ENCODE measurements at regions not wholly inside any gene's neighbourhood (a gene's known extent, or its start where the extent isn't known, plus 50 kb on each side); places are given as distances from the start of the nearest gene placed in this dataset.
"Not testable (repeated sequence)": the region's sequence is repeated elsewhere in the genome, so short reads cannot be mapped to it uniquely, and the experiment has no call there.

GRCh38 chr2:198279026-198279425, 474.6 kb downstream of the PLCL1 start:
- DNase-seq, result no peak

GRCh38 chr2:198277181-198277580, 472.8 kb downstream of the PLCL1 start:
- DNase-seq, result no peak

- no peak for DNase-seq
These were observed 469.3 kb downstream of the PLCL1 start for GRCh38 chr2:198273660-198274059.

- DNase-seq, result not testable (repeated sequence)
These were observed 465.8 kb downstream of the PLCL1 start for GRCh38 chr2:198270157-198270556.

GRCh38 chr2:198268519-198268918, 464.1 kb downstream of the PLCL1 start:
- no peak for DNase-seq

- DNase-seq, result no peak
These were observed 455.1 kb downstream of the PLCL1 start for GRCh38 chr2:198259496-198259895.

- no peak for DNase-seq
These were observed 450.2 kb downstream of the PLCL1 start for GRCh38 chr2:198254536-198255090.

GRCh38 chr2:198253995-198254394, 449.6 kb downstream of the PLCL1 start:
- DNase-seq, result no peak

- DNase-seq, result no peak
These were observed 448.1 kb downstream of the PLCL1 start for GRCh38 chr2:198252472-198252871.

- DNase-seq, result no peak
These were observed 437.7 kb downstream of the PLCL1 start for GRCh38 chr2:198242093-198242492.

GRCh38 chr2:198238429-198238828, 434.0 kb downstream of the PLCL1 start:
- no peak for DNase-seq

GRCh38 chr2:198236338-198236737, 431.9 kb downstream of the PLCL1 start:
- DNase-seq, result no peak

- DNase-seq, result no peak
These were observed 427.9 kb downstream of the PLCL1 start for GRCh38 chr2:198232281-198232680.

GRCh38 chr2:198231562-198231961, 427.2 kb downstream of the PLCL1 start:
- no peak for DNase-seq

GRCh38 chr2:198220763-198221610, 416.6 kb downstream of the PLCL1 start:
- DNase-seq, result no peak

- DNase-seq, result no peak
These were observed 414.9 kb downstream of the PLCL1 start for GRCh38 chr2:198219292-198219691.

- no peak for DNase-seq
These were observed 409.8 kb downstream of the PLCL1 start for GRCh38 chr2:198214114-198214596.

GRCh38 chr2:198213253-198213652, 408.9 kb downstream of the PLCL1 start:
- DNase-seq, result no peak

- DNase-seq, result no peak
These were observed 407.3 kb downstream of the PLCL1 start for GRCh38 chr2:198211706-198212105.

- no peak for DNase-seq
These were observed 399.1 kb downstream of the PLCL1 start for GRCh38 chr2:198203336-198204069.
